ENCODE measurements at regions not wholly inside any gene's neighbourhood (a gene's known extent, or its start where the extent isn't known, plus 50 kb on each side); places are given as distances from the start of the nearest gene placed in this dataset.

DNA sequence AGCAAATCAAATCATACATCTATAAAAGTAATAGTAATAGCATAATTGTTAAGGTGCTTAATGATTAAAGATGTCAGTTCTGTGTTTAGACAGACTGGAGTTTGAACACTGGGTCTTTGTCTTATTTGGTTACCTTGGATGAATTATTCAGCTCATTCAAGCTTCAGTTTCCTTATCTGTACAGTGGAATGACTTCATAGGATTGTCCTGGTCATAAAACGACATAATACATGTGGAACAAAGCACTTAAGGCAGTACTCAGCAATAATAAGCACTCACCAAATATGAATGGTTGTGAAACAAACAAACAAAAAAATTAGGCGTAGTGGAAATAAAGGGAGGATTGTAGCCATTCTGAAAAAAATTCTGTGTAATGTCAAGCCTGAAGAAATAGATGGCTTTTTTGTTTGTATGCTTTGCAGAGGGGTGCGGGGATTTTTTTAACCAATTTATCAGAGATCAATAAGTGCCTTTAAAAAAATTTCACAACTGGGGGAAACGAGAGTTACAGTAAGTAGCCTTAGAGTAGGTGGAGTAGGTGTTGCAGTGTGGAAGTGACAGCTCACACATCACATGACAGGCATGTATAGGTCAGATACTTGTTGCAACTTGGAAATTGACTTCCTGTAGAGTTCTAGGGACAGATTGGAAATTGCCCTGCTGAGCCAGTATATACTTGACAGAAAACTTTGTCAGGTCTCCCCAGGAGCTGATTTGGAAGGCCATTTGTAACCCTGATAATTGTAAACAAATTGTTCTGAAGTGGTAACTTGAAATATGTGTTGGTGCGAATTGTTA is 157.7 kb downstream of the SLC15A5 start:
- TF ChIP-seq, protein P1, sequence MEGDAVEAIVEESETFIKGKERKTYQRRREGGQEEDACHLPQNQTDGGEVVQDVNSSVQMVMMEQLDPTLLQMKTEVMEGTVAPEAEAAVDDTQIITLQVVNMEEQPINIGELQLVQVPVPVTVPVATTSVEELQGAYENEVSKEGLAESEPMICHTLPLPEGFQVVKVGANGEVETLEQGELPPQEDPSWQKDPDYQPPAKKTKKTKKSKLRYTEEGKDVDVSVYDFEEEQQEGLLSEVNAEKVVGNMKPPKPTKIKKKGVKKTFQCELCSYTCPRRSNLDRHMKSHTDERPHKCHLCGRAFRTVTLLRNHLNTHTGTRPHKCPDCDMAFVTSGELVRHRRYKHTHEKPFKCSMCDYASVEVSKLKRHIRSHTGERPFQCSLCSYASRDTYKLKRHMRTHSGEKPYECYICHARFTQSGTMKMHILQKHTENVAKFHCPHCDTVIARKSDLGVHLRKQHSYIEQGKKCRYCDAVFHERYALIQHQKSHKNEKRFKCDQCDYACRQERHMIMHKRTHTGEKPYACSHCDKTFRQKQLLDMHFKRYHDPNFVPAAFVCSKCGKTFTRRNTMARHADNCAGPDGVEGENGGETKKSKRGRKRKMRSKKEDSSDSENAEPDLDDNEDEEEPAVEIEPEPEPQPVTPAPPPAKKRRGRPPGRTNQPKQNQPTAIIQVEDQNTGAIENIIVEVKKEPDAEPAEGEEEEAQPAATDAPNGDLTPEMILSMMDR (IDR thresholded peaks at IDR 0.05): no peak
- H3K4me3 ChIP-seq: no peak overlapping the region
- WGBS, 5 donors: 53 to 64% (median 56%) methylated on average over 5 of the region's 5 CpGs
- no peaks in the 10 kb centered on the region for H3K4me1 ChIP-seq
- no peak for DNase-seq
- H3K36me3 ChIP-seq: no peaks in the 10 kb centered on the region
- no peaks in the 10 kb centered on the region for H3K9me3 ChIP-seq
- intact Hi-C loops (cut with DNase I; ENCODE audit: low total_unique reads): no loop called here
- no peaks in the 10 kb centered on the region for H3K27me3 ChIP-seq
- H3K27ac ChIP-seq: no peak overlapping the region

DNA sequence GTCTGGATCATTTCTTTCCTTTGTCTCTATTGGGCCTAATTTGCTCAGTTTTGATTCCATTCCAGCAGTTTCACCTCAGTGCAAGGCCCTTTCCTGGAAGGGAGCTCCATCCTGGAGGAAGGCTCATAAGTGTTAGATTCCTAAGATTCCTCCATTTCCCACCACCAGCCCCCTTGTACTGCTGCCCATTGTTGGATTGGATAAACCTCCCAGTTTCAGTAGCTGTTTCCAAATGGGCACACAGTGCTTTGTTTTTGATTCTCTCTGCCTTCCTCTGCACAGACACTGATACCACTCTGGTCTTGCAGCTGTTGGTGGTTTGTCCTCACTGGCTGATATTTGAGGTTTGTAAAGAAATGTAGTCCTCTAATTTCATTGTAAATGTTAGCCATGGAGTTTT is 158.9 kb downstream of the SLC15A5 start:
- Histone ChIP-seq H3K27ac (no peak overlapping the region), H3K27me3 (no peaks in the 10 kb centered on the region), H3K4me1 (no peaks in the 10 kb centered on the region), H3K9me3 (no peaks in the 10 kb centered on the region), H3K4me3 (no peak overlapping the region), H3K36me3 (no peaks in the 10 kb centered on the region)
- TF ChIP-seq POLR2A (IDR thresholded peaks at IDR 0.05) (no peak), POLR2AphosphoS5 (IDR thresholded peaks at IDR 0.05) (no peak), EP300 (IDR thresholded peaks at IDR 0.05) (no peak)
- TF ChIP-seq, protein P1 (IDR thresholded peaks at IDR 0.05): no peak
- no peak for DNase-seq
- intact Hi-C loops (cut with DNase I; ENCODE audit: low total_unique reads): no loop called here

DNA sequence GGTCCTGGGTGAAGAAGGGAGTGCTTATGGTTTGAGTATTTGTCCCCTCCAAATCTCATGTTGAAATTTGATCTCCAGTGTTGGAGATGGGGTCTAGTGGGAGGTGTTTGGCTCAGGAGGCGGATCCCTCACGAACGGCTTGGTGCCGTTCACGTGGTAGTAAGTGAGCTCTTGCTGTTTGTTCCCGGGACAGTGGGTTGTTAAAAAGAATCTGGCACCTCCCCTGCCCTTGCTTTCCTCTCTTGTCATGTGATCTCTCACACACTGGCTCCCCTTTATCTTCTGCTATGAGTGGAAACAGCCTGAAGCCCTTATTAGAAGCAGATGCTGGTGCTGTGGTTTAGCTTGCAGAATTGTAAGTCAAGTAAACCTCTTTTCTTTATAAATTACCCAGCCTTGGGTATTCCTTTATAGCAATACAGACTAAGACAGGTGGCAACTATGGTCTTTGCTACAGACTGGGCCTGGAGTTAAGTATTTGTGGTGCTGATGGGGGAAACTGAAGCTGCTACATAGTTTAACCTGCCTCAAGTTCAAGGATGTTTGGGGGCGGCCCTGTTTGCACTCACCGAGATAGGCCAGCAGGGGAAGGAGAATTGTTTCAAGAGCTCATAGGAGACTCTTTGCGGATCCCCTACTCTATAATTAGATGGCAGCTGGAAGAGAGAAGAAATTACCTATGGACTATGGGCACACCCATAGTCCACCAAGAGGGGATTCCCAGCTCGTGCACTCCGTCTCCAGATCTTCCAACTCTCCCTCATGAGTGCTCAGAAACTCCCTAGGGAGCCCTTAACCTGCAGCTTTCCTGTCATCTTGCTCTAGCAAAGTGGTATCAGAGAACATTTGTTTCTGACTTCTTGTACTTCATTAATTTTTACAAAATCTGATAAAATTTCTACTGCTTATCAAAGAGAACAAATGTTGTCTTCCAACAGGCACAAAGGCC is 164.6 kb downstream of the SLC15A5 start:
- TF ChIP-seq POLR2A (IDR thresholded peaks at IDR 0.05) (no peak), POLR2AphosphoS5 (IDR thresholded peaks at IDR 0.05) (no peak), EP300 (IDR thresholded peaks at IDR 0.05) (no peak)
- TF ChIP-seq, protein P1 (IDR thresholded peaks at IDR 0.05): no peak
- H3K4me1 ChIP-seq: no peaks in the 10 kb centered on the region
- no peaks in the 10 kb centered on the region for H3K9me3 ChIP-seq
- H3K27me3 ChIP-seq: no peaks in the 10 kb centered on the region
- no peak overlapping the region for H3K27ac ChIP-seq
- DNase-seq: no peak
- no peak overlapping the region for H3K4me3 ChIP-seq
- H3K36me3 ChIP-seq: no peaks in the 10 kb centered on the region
- WGBS, 5 donors: 39 to 65% (median 50%) methylated on average over 11 of the region's 11 CpGs
- intact Hi-C loops (cut with DNase I; ENCODE audit: low total_unique reads): no loop called here

DNA sequence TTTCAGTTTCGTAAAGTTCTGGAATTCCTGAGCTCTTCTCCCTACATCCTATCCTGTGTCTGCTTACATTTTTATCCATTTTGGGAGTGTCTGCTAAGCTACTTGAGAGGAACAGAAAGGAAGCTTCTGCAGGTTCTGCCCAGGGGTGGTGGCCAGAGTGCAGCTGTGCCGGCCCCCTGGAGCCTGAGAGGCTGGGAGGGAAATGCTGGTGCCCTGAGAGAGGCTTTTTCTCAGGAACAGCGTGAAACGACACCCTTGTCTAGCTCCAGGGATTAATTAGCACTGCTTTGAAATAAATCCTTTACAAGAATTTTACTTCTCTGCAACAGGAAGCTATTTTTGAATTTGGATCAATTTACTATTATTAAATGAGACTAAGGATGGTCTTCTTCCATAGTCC is 165.4 kb downstream of the SLC15A5 start:
- DNase-seq: no peak
- Histone ChIP-seq H3K27ac (no peak overlapping the region), H3K36me3 (no peaks in the 10 kb centered on the region), H3K4me1 (no peaks in the 10 kb centered on the region), H3K9me3 (no peaks in the 10 kb centered on the region), H3K4me3 (no peak overlapping the region), H3K27me3 (no peaks in the 10 kb centered on the region)
- WGBS, 5 donors: 50 to 64% (median 59%) methylated on average over 4 of the region's 4 CpGs
- intact Hi-C loops (cut with DNase I; ENCODE audit: low total_unique reads): no loop called here
- TF ChIP-seq POLR2A (IDR thresholded peaks at IDR 0.05): no peak
- TF ChIP-seq, protein P1 (IDR thresholded peaks at IDR 0.05): no peak
- TF ChIP-seq POLR2AphosphoS5 (IDR thresholded peaks at IDR 0.05): no peak
- no peak for TF ChIP-seq EP300 (IDR thresholded peaks at IDR 0.05)
